ENCODE measurements at regions not wholly inside any gene's neighbourhood (a gene's known extent, or its start where the extent isn't known, plus 50 kb on each side); places are given as distances from the start of the nearest gene placed in this dataset.

DNA sequence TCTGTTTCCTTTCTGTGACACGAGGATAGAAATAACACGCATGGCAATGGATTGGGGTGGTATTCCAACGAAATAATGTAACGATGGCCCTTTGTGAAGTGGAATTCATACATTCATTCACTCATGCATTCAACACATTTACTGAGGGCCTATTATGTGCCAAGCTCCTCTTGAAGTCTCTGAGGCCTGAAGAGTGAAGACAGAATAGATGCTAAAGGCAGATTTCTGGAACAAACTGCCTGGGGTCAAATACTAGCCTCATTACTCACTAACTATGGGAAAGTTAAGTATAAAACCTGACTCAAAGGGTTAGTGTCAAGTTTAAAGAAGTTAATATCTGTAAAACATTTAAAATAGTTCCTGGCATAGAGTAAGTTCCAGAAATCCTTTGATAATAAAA is 279.6 kb upstream of the SULF2 start:
- DNase-seq (ENCODE audit: low read depth) = peak; percentile 11
- TF ChIP-seq, protein P1, sequence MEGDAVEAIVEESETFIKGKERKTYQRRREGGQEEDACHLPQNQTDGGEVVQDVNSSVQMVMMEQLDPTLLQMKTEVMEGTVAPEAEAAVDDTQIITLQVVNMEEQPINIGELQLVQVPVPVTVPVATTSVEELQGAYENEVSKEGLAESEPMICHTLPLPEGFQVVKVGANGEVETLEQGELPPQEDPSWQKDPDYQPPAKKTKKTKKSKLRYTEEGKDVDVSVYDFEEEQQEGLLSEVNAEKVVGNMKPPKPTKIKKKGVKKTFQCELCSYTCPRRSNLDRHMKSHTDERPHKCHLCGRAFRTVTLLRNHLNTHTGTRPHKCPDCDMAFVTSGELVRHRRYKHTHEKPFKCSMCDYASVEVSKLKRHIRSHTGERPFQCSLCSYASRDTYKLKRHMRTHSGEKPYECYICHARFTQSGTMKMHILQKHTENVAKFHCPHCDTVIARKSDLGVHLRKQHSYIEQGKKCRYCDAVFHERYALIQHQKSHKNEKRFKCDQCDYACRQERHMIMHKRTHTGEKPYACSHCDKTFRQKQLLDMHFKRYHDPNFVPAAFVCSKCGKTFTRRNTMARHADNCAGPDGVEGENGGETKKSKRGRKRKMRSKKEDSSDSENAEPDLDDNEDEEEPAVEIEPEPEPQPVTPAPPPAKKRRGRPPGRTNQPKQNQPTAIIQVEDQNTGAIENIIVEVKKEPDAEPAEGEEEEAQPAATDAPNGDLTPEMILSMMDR (IDR thresholded peaks at IDR 0.05; ENCODE audit: insufficient read depth, low read length) = no peak
- H3K4me3 ChIP-seq (ENCODE audit: low read depth, low read length) = no peak overlapping the region

DNA sequence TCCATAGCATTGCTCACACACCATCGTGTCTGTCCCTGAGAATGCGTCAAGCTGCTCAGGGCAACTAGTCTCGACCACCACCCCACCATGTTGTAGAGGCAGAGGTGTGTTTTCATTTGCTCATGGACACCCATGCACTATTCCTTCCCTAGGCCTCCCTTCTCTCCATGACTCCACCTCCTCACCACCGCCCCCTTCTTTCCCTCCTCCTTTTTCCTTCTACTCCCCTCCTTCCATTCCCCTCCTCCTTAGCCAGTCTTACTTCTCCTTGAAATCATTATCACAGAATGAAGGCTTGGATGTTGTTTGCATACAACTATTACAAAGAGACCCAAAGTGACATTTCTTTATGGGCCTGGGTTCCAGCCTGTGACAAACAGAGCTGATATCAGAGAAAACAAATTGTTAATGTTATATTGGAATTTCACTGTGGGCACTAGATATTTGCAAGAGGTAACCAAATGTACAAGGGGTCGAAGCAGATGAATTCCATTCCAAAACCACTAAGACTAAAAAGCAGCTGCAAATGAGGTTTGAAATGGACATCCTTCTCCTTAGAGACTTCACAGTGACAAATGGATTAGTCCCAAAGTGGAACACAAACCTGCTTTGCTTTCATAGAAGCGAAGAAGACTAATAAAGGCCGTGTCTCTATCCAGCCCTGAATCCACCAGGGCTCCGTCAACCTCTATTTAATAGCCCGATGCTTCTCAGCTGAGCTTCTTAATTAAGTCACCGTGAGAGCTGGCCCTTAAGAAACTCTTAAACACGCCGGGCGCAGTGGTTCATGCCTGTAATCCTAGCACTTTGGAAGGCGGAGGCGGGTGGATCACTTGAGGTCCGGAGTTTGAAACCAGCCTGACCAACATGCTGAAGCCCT is 275.8 kb upstream of the SULF2 start:
- no peak for DNase-seq (ENCODE audit: low read depth)
- TF ChIP-seq, protein P1 (IDR thresholded peaks at IDR 0.05; ENCODE audit: insufficient read depth, low read length) = no peak
- H3K4me3 ChIP-seq (ENCODE audit: low read depth, low read length) = no peak overlapping the region

DNA sequence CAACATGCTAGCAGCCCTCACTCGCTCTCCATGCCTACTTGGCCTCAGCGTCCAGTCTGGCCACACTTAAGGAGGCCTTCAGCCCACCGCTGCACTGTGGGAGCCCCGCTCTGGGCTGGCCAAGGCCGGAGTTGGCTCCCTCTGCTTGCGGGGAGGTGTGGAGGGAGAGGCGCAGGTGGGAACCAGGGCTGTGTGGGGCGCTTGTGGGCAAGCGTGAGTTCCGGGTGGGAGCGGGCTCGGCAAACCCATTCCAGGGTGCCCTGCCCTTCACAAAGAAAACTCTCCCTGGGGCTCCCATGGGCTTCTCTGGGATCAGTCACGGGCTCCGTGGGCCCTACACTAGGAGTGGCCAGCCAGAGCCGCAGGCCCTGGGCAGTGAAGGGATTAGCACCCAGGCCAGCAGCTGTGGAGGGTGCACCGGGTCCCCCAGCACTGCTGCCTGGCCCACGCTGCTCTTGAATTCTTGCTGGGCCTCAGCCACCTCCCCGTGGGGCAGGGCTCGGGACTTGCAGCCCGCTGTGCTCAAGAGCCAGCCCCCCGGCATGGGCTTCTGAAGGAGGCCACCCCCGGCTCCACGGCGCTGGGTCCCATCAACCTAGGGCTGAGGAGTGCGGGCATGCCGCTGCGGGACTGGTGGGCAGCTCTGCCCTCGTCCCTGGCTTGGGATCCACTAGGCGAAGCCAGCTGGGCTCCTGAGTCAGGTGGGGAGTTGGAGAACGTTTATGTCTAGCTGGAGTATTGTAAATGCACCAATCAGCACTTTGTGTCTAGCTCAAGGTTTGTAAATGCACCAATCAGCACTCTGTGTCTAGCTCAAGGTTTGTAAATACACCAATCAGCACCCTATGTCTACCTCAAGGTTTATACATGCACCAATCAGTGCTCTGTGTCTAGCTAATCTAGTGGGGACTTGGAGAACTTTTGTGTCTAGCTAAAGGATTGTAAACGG is 273.6 kb upstream of the SULF2 start:
- no peak overlapping the region for H3K4me3 ChIP-seq (ENCODE audit: low read depth, low read length)
- TF ChIP-seq, protein P1 (IDR thresholded peaks at IDR 0.05; ENCODE audit: insufficient read depth, low read length) = no peak
- DNase-seq (ENCODE audit: low read depth) = no peak

DNA sequence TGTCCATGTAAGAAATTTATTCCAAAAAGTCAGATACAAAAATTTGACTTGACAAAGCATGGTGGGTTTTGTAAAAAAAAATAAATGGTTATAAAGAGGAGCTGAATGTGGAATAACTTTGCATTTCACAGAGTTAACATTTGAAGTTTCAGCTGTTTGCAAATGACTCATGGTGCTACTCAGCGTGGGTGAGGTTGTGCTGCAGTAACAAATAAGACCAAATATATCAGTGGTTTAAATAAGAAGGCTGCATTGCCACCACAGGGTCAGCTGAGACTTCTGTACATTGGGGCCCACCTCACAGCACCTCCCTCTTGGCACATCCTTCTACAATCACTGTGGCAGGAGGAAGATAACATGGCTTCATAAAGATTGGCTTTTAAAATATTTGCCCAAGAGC is 272.5 kb upstream of the SULF2 start:
- H3K4me3 ChIP-seq (ENCODE audit: low read depth, low read length) = no peak overlapping the region
- TF ChIP-seq, protein P1 (IDR thresholded peaks at IDR 0.05; ENCODE audit: insufficient read depth, low read length) = no peak
- no peak for DNase-seq (ENCODE audit: low read depth)

DNA sequence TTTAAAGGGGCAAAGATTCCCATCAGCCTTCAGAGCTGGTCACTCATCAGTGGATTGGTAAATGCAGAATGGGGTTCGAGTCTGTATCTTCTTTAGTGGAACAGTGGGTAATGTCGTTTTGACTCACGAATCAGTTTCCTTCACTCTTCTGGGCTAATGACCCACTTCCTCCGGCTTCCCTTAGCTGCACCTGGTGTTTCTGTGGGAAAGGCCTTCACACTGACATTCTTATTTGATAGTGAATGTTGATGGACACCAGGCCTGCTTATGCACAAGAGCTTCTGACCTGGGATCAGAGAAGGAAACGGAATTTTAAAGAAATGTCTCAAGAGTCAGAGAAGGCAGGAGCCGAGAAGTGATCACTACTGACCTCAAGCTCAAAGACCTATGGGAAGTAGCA is 272.0 kb upstream of the SULF2 start:
- no peak for DNase-seq (ENCODE audit: low read depth)
- TF ChIP-seq, protein P1 (IDR thresholded peaks at IDR 0.05; ENCODE audit: insufficient read depth, low read length) = no peak
- no peak overlapping the region for H3K4me3 ChIP-seq (ENCODE audit: low read depth, low read length)

DNA sequence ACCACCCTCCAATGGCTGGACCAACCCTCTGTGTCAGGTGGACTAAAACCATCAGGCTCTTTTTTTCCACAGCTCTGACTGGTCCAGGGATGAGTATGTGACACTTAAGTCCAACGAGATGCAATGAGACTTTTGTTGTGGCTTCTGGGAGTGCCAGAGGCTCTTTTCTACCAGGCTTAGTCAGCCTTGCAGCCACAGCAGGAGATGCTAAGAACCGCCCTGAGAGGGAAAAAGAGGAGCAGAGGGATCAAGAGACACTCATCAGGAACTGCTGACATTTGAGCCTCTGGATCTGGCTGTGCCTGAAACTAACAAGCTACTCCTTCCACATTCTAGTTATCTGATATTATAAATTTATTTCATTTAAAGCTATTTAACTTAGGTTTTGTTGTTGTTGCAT is 270.9 kb upstream of the SULF2 start:
- no peak for DNase-seq (ENCODE audit: low read depth)
- H3K4me3 ChIP-seq (ENCODE audit: low read depth, low read length) = no peak overlapping the region
- TF ChIP-seq, protein P1 (IDR thresholded peaks at IDR 0.05; ENCODE audit: insufficient read depth, low read length) = no peak
